ENCODE measurements at regions not wholly inside any gene's neighbourhood (a gene's known extent, or its start where the extent isn't known, plus 50 kb on each side); places are given as distances from the start of the nearest gene placed in this dataset.

DNA sequence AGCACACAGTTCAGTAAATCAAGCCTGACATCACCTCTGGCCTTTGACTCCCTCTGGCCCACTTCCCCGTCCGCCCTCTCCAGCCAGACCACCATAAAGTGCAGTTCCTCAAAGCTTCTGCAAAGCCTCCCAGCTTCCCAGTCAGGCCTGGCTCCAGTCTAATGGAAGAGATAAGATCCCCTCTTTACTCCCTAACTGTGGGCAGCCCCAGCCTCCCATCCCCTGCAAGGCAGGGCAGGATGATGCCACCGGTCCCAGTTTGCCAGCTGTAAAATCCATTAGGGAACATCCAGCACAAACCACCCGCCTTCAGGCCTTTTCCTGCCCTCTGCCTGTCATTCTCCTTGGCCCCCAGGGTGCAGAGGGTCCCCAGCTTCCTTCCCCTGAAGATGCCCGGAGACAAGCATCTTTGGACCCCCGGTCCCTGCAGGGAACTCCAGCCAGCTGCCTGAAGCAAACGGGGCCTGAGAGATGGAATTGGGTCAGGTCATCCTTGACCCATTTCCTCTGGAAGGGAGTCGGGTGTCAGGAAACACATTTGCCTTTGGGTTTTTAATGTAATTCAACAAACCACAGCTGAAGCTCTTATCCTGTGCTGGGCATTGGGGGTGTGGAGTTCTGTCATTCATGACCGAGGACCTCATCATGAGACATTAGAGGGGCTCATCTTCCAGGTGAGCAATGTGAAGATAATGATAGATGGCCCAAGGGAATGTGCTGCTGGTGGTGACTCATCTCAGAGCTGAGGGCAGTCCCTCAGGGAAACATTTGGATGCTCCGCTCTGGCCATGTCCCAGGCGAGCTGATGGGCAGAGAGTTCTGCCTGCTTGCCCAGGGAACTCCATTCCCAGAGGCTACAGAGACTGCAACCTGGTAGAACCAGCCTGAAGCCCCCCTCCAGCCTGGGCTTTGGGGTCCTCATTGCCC lies 93.8 kb upstream of the CLMN start:
- Histone ChIP-seq H4K20me1 (replicated peaks; ENCODE audit: control insufficient read depth, extremely low read depth, insufficient read depth, low read length) (no peaks in the 10 kb centered on the region), H3K9ac (replicated peaks; ENCODE audit: extremely low read depth, insufficient read depth, low read length) (no peak overlapping the region), H3K4me3 (replicated peaks in 1 of 3; ENCODE audit: insufficient read depth in 1 of 3, low read depth in 1 of 3, low read length in 3 of 3) (no peak overlapping the region), H3K79me2 (ENCODE audit: control insufficient read depth, insufficient read depth, low read length) (no peaks in the 10 kb centered on the region), H3K36me3 (ENCODE audit: control insufficient read depth in 2 of 2, extremely low read depth in 1 of 2, insufficient read depth in 2 of 2, low read length in 2 of 2) (peaks cover 0 to 3% of the 10 kb centered on the region in 2 experiments), H3K4me1 (ENCODE audit: control insufficient read depth, extremely low read depth, insufficient read depth, low read length) (no peaks in the 10 kb centered on the region), H3K9me1 (replicated peaks; ENCODE audit: control insufficient read depth, extremely low read depth, insufficient read depth, low read length) (no peaks in the 10 kb centered on the region), H3K27me3 (ENCODE audit: control insufficient read depth in 2 of 2, insufficient read depth in 2 of 2, low read length in 2 of 2) (no peaks in the 10 kb centered on the region), H3K4me2 (ENCODE audit: insufficient read depth, low read length) (no peak overlapping the region), H3K9me3 (replicated peaks; ENCODE audit: control insufficient read depth, insufficient read depth, low read length) (no peaks in the 10 kb centered on the region), H2AFZ (ENCODE audit: low read depth, low read length) (no peak overlapping the region), H3K27ac (ENCODE audit: insufficient read depth, low read depth, low read length) (no peak overlapping the region)
- no peak for TF ChIP-seq POLR2AphosphoS5 (IDR thresholded peaks at IDR 0.05; ENCODE audit: insufficient read depth, low read depth, low read length)
- TF ChIP-seq EZH2 (IDR thresholded peaks at IDR 0.05; ENCODE audit: borderline replicate concordance, low read depth, low read length, severe bottlenecking) = no peak
- TF ChIP-seq JUN (IDR thresholded peaks at IDR 0.05; ENCODE audit: borderline replicate concordance, insufficient read depth, insufficient read length, low read depth) = no peak
- TF ChIP-seq, protein P1, sequence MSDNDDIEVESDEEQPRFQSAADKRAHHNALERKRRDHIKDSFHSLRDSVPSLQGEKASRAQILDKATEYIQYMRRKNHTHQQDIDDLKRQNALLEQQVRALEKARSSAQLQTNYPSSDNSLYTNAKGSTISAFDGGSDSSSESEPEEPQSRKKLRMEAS (IDR thresholded peaks at IDR 0.05; ENCODE audit: insufficient read depth, insufficient read length) = no peak
- no peak for TF ChIP-seq FOS (IDR thresholded peaks at IDR 0.05; ENCODE audit: borderline replicate concordance, insufficient read depth, low read length)
- TF ChIP-seq, protein P2, sequence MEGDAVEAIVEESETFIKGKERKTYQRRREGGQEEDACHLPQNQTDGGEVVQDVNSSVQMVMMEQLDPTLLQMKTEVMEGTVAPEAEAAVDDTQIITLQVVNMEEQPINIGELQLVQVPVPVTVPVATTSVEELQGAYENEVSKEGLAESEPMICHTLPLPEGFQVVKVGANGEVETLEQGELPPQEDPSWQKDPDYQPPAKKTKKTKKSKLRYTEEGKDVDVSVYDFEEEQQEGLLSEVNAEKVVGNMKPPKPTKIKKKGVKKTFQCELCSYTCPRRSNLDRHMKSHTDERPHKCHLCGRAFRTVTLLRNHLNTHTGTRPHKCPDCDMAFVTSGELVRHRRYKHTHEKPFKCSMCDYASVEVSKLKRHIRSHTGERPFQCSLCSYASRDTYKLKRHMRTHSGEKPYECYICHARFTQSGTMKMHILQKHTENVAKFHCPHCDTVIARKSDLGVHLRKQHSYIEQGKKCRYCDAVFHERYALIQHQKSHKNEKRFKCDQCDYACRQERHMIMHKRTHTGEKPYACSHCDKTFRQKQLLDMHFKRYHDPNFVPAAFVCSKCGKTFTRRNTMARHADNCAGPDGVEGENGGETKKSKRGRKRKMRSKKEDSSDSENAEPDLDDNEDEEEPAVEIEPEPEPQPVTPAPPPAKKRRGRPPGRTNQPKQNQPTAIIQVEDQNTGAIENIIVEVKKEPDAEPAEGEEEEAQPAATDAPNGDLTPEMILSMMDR (IDR thresholded peaks at IDR 0.05; ENCODE audit: extremely low read depth in 1 of 2, insufficient read depth in 1 of 2, low read depth in 1 of 2, low read length in 2 of 2) = no peak
- no peak for TF ChIP-seq POLR2A (IDR thresholded peaks at IDR 0.05; ENCODE audit: low read depth, low read length)
- TF ChIP-seq MYC (IDR thresholded peaks at IDR 0.05; ENCODE audit: low read depth, low read length) = no peak
- TF ChIP-seq GATA2 (IDR thresholded peaks at IDR 0.05; ENCODE audit: insufficient read depth, insufficient read length, low read depth, low read length) = no peak
- intact Hi-C loops (cut with micrococcal nuclease) (no loop called here), dilution Hi-C loops (cut with MboI; ENCODE audit: extremely low pct_ligation_motif_present, low sequenced_read_pairs) (no loop called here)
- FAIRE-seq (no peak), DNase-seq (ENCODE audit: low read depth, low spot score) (no peak)
- ChIA-PET CTCF (no interaction called here), POLR2A (no interaction called here)
- no TSS peak for BruUV-seq (replicated peaks)

Measured in endothelial cell of umbilical vein (primary cell).